HG03066 (cell line): ENCODE measurements at regions not wholly inside any gene's neighbourhood (a gene's known extent, or its start where the extent isn't known, plus 50 kb on each side); places are given as distances from the start of the nearest gene placed in this dataset.
"Not testable (repeated sequence)": the region's sequence is repeated elsewhere in the genome, so short reads cannot be mapped to it uniquely, and the experiment has no call there.

ENCODE experiments used
- ATAC-seq: cut with Tn5 transposase; IDR thresholded peaks from one replicate; pipeline ENCODE4 v1.9.1; 2021; ENCODE audit warnings: low read depth; ENCODE audit not compliant: unreplicated experiment

- no peak for ATAC-seq
Observed at GRCh38 chr3:95215437-95215957, 1152.6 kb downstream of the NSUN3 start.

GRCh38 chr3:95217661-95218060, 1154.8 kb downstream of the NSUN3 start:
- ATAC-seq: no peak

- ATAC-seq: no peak
Observed at GRCh38 chr3:95218484-95218883, 1155.6 kb downstream of the NSUN3 start.

- ATAC-seq: no peak
Observed at GRCh38 chr3:95226437-95226836, 1163.6 kb downstream of the NSUN3 start.

GRCh38 chr3:95227092-95227491, 1164.2 kb downstream of the NSUN3 start:
- no peak for ATAC-seq

GRCh38 chr3:95228416-95228815, 1165.6 kb downstream of the NSUN3 start:
- no peak for ATAC-seq

- no peak for ATAC-seq
Observed at GRCh38 chr3:95235916-95236315, 1173.1 kb downstream of the NSUN3 start.

GRCh38 chr3:95237783-95238182, 1174.9 kb downstream of the NSUN3 start:
- ATAC-seq: no peak

- no peak for ATAC-seq
Observed at GRCh38 chr3:95240395-95240794, 1177.5 kb downstream of the NSUN3 start.

- not testable (repeated sequence) for ATAC-seq
Observed at GRCh38 chr3:95241256-95241655, 1178.4 kb downstream of the NSUN3 start.

GRCh38 chr3:95246413-95246812, 1183.6 kb downstream of the NSUN3 start:
- ATAC-seq: no peak

GRCh38 chr3:95254061-95254460, 1191.2 kb downstream of the NSUN3 start:
- no peak for ATAC-seq

- no peak for ATAC-seq
Observed at GRCh38 chr3:95254758-95255157, 1191.9 kb downstream of the NSUN3 start.

- ATAC-seq: no peak
Observed at GRCh38 chr3:95265129-95265528, 1202.3 kb downstream of the NSUN3 start.

GRCh38 chr3:95271395-95271794, 1208.5 kb downstream of the NSUN3 start:
- ATAC-seq: no peak

- no peak for ATAC-seq
Observed at GRCh38 chr3:95272166-95272565, 1209.3 kb downstream of the NSUN3 start.

- no peak for ATAC-seq
Observed at GRCh38 chr3:95272781-95273180, 1209.9 kb downstream of the NSUN3 start.

- ATAC-seq: no peak
Observed at GRCh38 chr3:95277613-95278012, 1214.8 kb downstream of the NSUN3 start.

GRCh38 chr3:95280711-95281352, 1218.0 kb downstream of the NSUN3 start:
- ATAC-seq: no peak

GRCh38 chr3:95289295-95289694, 1226.4 kb downstream of the NSUN3 start:
- ATAC-seq: no peak

- ATAC-seq: no peak
Observed at GRCh38 chr3:95297581-95297980, 1234.7 kb downstream of the NSUN3 start.

GRCh38 chr3:95302044-95302443, 1239.2 kb downstream of the NSUN3 start:
- no peak for ATAC-seq

GRCh38 chr3:95310560-95310959, 1247.7 kb downstream of the NSUN3 start:
- ATAC-seq: no peak
